ENCODE measurements at regions not wholly inside any gene's neighbourhood (a gene's known extent, or its start where the extent isn't known, plus 50 kb on each side); places are given as distances from the start of the nearest gene placed in this dataset.

DNA sequence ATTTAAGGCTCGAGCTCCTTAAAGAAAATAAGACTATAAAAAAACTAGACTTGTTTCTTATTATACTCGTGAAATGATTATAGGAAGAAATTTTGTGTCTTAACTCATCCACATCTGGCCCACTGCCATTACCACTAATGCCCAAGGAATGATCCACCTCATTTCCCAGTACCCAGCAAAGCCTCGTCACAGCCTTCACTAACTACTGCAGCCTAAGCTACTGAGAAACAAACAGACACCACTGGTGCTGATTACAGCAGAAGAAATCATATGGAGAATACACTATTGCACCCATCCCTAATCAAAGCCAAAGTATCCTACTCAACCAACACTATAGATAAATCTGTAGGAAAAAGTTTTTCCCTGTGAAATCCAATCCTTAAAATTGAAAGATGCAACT is 205.3 kb upstream of the NAV3 start:
- peak; percentile 82 for DNase-seq (ENCODE audit: low spot score)

DNA sequence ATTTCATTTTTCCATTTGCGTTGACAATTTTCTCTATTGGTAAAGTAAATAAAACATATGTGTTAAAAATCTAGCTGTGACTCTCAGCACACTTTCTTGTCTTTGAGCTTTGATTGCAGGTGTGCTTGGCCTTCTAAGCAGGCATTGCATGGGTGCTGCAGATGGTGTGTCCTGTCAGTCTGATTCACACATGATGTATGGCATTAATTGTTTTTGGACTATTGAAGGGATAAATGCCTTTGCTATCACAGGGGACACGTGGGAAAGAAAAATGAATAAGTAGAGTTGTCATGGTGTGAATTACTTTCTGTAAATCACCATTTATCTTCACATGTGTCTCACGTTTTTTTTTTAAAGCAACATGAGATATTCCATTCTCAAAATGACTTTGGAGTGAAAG is 211.3 kb upstream of the NAV3 start:
- DNase-seq (ENCODE audit: low spot score), result no peak

DNA sequence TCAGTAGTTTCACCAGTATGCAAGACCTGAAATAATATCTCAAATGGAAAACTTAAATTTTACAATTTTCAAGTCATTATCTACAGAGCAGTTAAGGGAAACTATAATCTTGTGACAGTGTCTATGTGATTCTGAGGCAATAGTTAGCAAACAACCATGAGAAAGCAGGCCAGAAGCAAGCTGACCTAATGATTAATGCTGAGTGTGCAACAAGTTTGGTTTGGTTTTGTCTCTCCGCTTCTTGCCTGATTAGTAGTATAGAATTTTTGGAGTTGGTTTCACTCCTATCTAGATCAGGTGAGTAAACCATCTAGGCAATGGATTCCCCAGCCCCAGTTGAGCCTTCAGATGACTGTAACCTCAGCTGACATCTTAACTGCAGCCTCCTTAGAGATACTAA is 212.9 kb upstream of the NAV3 start:
- DNase-seq (ENCODE audit: low spot score), result no peak

DNA sequence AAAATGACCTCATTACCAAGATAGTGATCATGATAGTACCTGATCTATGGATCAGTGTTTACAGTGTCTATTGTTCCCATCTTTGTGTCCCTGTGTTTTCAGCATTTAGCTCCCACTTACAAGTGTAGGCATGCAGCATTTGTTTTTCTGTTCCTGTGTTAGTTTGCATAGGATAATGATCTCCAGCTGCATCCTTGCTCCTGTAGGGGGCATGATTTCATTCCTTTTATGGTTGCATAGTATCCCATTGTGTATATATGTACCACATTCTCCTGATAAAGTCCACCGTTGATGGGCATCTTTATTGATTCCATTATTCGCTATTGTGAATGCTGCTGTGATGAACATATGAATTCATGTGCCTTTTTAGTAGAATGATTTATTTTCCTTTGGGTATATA is 215.4 kb upstream of the NAV3 start:
- peak; percentile 11 for DNase-seq (ENCODE audit: low spot score)

DNA sequence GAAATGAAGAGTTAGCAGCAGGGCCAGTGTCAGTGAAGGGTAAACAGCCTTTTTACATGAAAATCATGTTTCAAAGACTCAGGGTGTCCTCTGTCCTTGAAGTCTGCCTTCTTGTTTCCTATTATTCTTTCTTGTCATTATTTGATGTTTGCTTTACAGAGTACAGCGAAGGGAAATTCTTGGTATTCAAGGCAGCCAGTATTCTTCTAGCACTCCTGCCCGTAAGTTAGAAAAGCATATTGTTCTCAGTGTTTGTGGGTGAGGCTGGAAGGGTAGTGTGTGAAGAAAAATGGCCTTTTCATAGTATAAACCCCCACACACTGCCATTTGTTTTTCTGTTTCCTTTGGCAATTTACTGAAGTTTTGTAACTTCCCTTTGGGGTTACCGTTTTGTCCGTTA is 217.3 kb upstream of the NAV3 start:
- DNase-seq (ENCODE audit: low spot score), result no peak

DNA sequence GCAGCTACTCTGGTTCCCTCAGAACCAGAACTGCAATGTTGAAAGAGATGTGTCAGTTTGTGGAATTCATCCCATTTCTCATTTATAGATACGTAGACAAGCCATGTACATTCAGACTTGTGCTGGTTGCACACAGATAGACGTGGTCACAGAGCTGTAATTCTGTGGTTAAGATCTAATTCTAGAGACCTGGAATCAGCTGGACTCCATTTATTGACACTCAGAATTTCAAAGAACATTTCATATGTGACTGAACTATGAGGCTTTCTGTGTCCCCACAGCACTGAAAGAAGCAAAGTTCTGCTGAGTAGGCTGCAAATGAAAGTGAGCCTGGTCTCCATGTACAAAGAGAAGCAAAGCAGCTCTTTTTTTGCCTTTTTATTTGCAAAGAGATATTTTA is 220.2 kb upstream of the NAV3 start:
- no peak for DNase-seq (ENCODE audit: low spot score)

DNA sequence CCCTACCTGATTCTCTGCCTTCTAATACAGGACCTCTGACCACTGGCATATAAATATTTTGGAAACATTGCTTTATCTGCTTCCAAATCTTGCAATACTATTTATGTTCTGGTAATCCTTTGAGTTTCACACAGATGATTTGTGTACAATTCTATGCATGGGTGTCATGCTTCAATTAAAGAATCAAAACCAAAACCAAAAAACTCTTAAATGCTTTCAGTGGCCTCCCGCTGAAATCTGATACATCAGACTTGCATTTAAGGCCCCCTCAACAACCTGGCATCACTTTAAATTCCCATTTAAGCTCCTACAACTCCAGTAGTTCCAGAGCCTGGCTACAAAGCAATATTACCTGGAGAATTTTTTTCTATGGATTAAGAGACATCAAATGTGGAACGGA is 221.7 kb upstream of the NAV3 start:
- DNase-seq (ENCODE audit: low spot score), result no peak

DNA sequence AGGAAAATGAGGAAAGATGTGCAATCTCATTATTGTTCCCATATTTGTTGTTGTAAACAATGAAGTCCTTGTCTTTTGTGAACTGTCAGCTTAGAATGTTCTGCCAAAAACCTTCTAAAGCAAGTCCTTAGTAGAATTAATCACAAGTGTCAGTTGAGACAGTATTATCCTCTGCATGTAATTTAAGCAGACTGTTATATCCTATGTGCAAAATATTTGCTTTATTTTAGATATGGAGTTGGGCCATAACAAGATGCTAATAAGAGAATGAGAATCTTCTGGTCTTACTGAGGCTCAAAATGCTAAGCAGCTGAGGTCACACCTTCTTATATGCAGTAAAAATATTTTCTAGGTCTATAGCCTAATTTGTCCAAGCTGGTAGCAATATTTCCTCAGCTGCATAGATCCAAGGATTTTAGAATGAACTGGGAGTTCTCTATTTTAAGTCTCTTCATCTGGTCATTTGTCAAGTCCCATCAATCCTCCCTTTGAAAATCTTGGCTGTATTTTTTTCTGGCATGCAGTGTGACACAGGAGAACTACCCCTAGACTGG is 222.3 kb upstream of the NAV3 start:
- DNase-seq (ENCODE audit: low spot score), result no peak

DNA sequence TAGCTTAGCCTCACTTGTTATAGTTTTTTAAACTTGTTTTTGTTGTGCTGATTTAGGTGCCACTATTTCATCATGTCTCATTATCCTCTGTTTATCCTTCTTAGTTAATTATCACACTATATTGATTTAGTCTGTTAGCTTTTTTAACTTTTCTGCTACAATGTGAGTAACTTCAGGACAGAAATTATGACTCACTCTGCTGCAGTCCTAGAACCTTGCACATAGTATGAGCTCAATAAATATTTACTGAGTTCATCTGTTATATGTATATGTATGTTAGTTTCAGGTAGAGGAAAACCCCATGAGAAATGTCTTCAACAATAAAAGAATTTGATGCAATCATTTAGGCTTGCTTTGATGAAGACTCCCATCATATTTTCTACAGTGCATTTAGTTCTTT is 224.3 kb upstream of the NAV3 start:
- DNase-seq (ENCODE audit: low spot score), result no peak

DNA sequence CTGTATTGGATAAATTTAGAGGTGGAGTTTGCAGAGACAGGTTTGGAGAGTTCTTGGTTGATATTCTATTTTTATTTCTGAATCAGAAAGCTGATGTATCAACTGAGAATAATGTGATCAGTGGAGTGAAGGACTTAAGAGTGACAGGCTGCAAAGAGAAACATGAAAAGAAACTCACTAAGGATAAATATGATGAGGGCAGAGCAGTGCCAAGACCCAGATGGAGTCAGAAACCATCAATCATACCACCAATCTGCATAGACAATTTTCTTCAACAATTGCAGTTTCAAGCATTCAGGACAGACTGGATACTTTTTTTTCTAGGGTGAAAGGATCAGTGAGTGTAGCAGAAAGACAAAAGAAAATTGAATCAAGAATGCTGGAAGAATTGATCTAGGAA is 226.7 kb upstream of the NAV3 start:
- DNase-seq (ENCODE audit: low spot score), result no peak

DNA sequence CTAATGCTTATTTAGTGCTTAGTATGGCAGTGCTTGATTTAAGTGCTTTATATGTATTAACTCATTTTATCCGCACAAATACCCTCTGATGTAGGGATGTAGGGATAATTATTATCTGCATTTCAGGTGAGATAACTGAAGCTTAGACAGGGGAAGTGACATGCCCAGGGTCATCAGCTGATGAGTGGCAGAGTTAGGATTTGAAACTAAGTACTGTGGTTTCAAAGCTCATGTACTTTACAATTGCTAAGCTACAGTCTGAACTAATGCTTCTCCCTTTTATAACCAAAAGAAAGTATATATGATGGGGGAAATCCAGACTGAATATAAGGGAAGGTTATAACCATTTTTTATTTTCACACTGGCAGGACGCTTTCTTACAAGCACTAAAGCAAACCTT is 229.6 kb upstream of the NAV3 start:
- DNase-seq (ENCODE audit: low spot score), result no peak

DNA sequence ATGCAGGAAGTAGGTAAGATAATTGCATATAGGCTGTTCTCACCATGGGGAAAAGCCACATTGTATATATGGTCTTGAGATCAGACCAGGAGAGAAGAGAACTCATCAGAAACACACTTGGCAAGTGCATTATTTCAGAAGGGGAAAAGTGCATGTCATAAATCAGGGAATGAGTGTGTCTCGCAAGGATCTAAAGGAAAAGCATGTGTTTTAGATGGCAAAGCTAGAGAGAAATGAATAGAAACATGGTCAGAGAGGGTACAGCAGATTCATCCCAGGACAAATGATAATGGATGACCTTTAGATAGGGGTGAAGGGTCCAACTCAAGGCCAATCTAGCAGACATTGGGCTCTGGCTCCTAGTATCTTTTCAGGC is 230.2 kb upstream of the NAV3 start:
- DNase-seq (ENCODE audit: low spot score), result no peak

DNA sequence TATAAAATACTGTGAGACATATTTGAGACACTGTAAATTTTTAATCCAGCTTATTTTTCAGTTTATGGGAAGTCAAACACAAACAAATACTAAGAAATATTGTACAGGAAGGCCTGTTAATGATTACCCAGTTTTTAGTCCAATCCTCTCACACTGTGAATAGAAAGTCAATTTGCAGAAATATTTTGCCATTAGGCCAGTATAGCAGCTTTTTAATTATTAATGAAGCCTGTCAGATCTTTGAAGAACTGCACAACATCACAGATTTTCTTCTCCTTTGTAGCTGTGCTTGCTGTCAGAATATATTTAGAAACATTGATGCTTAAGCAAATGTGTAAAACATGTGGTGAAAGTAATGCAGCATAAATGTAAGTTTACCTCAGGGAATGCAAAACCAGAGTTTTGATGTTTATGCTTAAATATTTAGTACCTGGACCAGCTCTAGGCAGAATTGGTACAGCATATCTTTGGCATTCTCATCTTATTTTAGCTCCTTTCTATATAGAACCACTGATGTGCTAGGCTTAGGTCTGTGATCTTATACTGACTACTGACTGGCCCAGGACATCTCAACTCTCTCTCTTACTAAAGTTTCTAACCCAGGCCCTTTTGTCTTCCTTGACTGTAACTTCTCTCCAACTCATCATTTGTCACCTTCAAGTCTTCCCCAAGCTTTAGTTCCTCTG is 230.8 kb upstream of the NAV3 start:
- DNase-seq (ENCODE audit: low spot score), result no peak

DNA sequence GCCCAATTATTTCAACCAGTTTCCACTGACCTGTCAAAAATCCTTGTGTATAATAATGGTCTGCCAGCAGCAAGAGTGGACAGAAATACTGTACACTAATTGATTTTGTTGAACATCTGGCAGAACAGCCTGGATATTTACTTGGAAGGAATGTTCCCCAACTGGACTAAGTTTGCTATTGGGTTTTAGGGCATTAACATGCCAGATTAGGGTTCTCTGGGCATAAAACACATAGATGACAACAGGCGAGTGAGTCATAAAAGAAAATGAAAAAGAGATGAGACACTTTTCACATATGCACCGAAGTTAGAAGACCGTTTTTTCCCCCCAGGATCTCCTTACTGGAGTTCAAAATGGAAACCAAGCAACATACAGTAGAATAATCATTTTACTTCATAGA is 236.3 kb upstream of the NAV3 start:
- DNase-seq (ENCODE audit: low spot score), result no peak

DNA sequence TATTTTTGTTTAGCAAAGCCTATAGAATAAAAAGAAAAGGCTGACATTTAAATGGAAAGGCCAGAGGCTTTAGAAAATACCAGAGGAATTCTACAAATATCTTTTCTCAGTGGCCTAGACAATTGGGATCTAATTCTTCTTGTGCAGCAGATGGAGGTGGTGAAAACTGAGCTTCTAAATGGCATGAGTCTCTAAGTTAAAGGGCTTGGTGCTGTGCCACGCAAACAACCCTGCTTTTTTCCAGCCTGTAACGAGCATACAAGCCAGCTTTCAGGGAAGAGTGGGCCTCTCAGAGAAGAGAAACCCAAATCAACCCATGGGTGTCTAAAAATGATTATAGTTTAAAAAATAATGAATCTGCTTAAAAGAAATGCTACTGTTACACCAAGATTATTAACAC is 237.9 kb upstream of the NAV3 start:
- DNase-seq (ENCODE audit: low spot score), result no peak

DNA sequence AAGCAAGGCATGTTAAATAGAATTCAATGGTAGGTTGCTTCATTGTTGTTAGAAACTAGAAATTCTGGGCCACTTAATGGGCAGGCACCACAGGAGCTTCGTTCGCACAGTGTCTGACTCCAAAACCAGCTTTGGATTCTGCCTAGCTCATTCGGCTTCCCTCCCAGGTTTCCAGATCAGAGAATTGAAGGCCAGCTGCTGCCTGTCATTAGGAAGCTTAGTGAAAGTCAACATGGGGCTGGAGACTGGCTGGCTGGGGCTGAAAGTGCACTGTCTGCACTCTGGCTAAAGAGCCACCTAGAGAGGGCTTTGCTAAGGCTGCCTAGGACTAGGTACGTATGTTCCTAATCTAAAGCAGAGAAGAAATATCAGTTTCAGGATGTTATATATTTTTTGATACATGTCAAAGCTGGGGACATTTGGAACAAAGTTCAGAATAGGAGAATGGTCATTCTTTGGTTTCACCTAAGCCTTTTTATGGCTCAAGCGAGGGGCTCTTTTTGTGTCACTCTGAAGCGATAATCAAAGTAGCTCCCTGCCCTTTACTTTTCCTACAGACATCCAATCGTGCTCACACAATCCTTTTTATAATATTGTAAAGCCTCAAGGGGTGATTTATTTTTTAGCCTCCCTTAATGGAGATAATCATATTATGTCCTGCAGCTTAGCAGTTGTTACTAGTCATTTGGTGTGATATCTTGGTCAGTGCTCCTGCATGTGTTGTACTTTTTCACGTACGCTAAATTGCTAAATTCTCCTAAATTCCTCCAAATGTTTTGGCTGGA is 238.5 kb upstream of the NAV3 start:
- no peak for DNase-seq (ENCODE audit: low spot score)

DNA sequence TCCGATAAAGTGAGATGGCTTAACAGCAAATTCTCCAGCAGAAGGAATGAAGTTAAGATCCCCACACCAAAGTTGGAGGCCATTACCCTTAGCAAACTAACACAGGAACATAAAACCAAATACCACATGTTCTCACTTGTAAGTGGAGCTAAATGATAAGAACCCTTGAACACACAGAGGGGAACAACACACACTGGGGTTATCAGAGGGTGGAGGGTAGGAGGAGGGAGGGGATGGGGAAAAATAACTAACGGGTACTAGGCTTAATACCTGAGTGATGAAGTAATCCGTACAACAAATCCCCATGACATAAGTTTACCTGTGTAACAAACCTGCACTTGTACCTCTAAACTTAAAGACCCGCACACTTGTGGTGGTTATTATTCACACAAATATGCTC is 240.4 kb upstream of the NAV3 start:
- no peak for DNase-seq (ENCODE audit: low spot score)

DNA sequence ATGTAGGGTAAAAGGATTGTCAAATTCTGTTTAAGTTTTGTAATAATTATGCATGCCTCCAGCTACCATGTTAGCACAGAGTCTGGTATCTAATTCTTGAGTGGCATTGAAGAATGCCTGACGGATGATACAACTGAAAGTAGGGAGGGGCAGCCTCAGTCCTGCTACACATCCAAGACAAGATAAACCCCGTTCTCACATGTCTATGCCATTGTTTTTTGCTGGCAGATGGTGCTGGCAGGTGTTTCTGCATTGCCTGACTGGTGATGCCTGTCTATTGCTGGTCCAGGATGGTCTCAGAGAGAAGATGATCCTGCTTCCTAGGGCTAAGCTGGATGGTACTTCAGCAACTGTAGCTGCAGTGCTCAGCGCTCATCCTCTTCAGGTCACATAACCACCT is 245.8 kb upstream of the NAV3 start:
- DNase-seq (ENCODE audit: low spot score), result no peak

DNA sequence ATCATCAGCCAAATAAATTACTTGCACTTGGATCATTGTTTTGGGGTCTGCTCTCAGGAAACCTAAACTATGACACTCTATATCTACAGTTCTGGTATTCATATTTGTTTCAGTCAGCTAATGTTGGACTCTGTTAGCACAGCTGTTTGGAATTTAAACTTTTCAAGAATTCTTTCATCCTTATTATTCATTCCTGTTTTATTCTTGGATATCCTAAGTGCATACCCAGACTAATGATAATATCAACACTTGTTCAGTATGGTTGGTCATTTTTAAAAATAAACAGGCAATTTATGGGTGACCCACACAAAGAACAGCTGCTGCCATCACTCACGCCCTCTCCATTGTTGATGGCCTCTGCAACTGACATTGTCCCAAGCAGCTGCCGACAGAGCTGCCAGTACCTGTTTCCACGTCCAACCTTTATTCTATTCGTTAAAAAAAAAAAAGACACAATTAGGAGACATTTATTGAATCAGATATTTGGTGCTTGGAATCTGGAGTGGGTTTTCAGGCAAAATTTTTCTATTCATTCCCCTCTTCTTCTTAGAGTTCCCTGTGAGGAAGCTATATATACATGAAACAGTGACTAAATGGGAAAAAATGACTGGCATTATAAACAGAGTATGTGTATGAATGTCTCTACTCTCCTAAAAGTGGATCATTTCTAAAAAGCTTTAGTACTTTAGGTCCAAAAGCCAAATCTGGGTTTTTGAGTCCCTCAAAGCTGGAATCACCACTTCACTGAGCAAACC is 252.1 kb upstream of the NAV3 start:
- DNase-seq (ENCODE audit: low spot score), result no peak

DNA sequence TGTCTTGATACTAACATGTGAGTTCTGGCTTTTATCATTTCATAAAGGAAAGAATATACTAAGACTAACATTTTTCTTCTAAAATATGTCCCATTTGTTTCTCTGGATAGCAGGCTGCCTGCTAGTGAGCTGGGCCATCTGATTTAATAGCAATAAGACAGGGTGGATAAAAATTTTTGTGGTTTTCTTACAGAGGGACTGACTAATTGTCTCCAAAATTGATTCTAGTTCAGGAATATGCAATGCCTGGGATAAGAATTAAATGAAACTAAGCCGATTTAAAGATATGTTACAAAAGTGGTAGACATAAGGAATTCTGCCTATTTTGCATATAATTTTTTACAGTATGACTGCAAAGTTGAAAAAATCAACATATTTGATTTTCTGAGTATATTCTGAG is 252.9 kb upstream of the NAV3 start:
- no peak for DNase-seq (ENCODE audit: low spot score)

DNA sequence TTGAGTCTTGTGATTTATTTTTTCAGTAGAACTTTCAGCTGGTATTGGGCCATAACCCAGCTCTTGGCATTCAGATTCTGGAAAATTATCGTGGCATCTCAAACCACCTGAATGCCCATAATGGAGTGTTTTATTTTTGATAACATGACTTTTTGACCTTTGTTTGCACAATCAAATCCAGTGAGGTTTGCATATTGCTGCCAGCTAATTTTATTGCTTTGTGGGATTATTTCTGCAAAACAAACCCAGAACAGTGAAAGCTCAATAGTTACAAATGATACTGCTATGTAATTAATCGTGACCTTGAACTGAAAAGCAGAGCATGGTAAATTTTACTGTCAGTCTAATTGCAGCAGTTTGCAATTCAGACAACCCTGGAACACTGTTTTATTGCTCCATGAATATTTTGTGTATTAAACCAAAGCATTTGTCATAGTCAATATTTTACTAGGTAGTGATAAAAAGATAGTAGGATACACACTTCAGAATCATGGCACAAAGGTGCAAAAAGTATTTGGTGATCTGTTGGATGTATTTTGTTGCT is 255.2 kb upstream of the NAV3 start:
- DNase-seq (ENCODE audit: low spot score), result no peak

DNA sequence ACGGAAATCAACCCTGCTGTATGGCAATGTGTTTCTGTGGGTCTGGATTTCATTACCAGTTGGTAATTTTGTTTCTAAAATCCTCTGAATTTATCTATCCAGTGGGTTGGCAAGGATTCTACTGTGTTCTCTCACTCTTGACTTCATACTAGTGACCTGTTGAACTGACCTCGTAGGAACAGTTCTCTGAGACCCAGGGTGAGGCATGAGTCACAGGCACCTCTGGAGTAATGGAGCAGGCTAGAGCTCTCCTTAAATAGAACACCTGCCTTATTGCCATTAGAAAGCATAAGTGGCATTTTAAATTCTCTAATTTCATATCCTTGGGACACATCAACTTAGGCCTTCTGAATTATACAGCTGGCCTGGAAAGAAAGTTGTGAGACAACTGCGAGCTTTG is 258.3 kb upstream of the NAV3 start:
- DNase-seq (ENCODE audit: low spot score), result no peak

DNA sequence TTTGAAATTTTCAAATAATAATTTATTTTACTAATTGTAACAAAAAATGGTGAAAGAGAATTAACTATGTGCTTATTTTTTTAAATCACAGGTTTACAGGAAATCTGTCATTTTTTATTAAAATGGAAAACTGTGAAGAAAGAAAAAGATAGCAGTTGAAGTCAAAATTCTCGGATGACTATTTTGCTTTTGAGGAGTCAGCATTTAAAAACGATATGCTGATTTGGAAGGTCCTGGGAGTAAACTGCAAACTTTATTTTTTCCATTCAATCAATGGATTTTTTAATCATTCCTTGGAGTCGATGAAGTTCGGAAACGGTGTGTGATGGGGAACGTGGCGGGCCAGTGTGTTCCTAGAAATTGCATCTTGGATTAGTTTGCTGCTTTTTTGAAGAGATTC is 258.9 kb upstream of the NAV3 start:
- no peak for DNase-seq (ENCODE audit: low spot score)
